Activated T-helper 1 cell treated with anti-CD3 and anti-CD28 coated beads, Interleukin-12 subunit alpha, Interleukin-12 subunit beta, Interleukin-2, Interleukin-4 antibody, amounts not matched to agents 30 ng/mL and 10 ng/mL and 1 ng/mL, durations not matched to agents 14 hours and 24 hours and 36 hours (primary cell): ENCODE measurements at regions not wholly inside any gene's neighbourhood (a gene's known extent, or its start where the extent isn't known, plus 50 kb on each side); places are given as distances from the start of the nearest gene placed in this dataset.

ENCODE experiments used
- DNase-seq: peaks from one replicate; pipeline ENCODE4 v3.0.0; 2021; ENCODE audit warnings: low spot score
- H3K27ac Mint-ChIP-seq: one replicate; pipeline ENCODE4 v1.8.0; 2021; ENCODE audit warnings: mild to moderate bottlenecking, mixed read lengths
- H3K27me3 Mint-ChIP-seq: one replicate; pipeline ENCODE4 v1.8.0; 2022; ENCODE audit warnings: mild to moderate bottlenecking, moderate library complexity, mixed read lengths; ENCODE audit not compliant: insufficient read depth
- H3K36me3 Mint-ChIP-seq: one replicate; pipeline ENCODE4 v1.8.0; 2021; ENCODE audit warnings: low read depth, mixed read lengths
- H3K4me1 Mint-ChIP-seq: one replicate; pipeline ENCODE4 v1.8.0; 2021; ENCODE audit warnings: low read depth, mixed read lengths
- H3K4me3 Mint-ChIP-seq: one replicate; pipeline ENCODE4 v1.8.0; 2021; ENCODE audit warnings: mild to moderate bottlenecking, moderate library complexity, mixed read lengths
- H3K9me3 Mint-ChIP-seq: one replicate; pipeline ENCODE4 v1.8.0; 2021; ENCODE audit warnings: mixed read lengths
- intact Hi-C: fragments of 100-400 bp; cut with micrococcal nuclease; formaldehyde crosslinking; loops from one replicate; pipeline ENCODE4 v1.15.1; 2024

DNA sequence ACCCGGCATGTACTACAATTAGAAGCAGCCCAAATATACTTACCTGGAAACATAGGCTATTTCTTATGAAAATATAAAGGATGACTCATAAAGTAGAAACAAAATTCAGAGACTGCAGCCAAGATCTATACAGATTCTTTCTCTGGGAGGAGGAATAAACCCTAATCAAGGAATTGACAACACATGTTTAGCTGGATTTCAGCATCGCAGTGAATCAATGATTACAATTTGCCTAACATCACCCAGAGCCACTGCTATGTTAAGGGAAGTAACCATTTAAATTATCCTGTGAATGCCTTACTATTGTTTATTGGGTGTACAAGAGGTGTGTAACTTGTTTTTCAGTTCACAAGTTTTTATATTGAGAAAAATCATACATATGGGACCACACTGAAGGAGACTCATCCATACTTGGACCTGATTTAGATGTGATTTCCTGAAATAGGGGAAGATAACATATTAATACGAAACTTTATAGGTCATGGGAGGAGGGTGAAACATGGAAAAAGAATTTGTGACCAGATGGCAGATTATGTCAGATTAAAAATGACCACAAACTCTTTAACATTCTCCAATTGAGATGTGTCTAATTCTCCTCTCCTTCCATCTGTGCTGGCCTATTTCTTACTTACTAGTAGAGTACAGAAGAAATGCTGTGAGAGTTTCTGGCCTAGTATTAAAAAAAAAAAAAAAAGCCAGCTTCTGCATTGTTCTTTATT lies 1168.4 kb downstream of the SLITRK1 start:
- no peak overlapping the region for H3K4me3 Mint-ChIP-seq
- H3K27ac Mint-ChIP-seq, result no peak overlapping the region
- intact Hi-C loops, result no loop called here
- H3K36me3 Mint-ChIP-seq, result no peaks in the 10 kb centered on the region
- H3K9me3 Mint-ChIP-seq, result no peaks in the 10 kb centered on the region
- DNase-seq, result no peak
- H3K4me1 Mint-ChIP-seq, result no peaks in the 10 kb centered on the region
- H3K27me3 Mint-ChIP-seq, result no peaks in the 10 kb centered on the region

DNA sequence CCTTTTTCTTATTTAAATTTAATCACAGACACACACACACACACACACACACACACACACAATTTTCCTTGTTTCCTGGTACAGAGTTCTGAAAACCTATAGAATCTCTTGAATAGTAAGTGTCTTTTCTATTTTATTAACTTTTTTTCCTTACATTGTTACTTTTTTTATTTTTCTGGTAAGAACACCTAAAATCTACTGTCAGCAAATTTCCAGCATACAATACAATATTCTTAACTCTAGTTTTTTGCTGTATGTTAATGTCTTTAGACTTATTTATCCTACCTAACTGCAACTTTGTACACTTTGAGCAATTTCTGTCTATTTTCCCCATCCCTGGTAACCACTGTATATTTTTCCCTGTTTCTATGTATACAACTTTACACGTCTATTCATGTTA lies 1179.8 kb downstream of the SLITRK1 start:
- no peak for DNase-seq
- intact Hi-C loops, result no loop called here
- no peaks in the 10 kb centered on the region for H3K4me1 Mint-ChIP-seq
- H3K27me3 Mint-ChIP-seq, result peaks cover 2% of the 10 kb centered on the region
- H3K27ac Mint-ChIP-seq, result no peak overlapping the region
- H3K36me3 Mint-ChIP-seq, result no peaks in the 10 kb centered on the region
- no peak overlapping the region for H3K4me3 Mint-ChIP-seq
- H3K9me3 Mint-ChIP-seq, result no peaks in the 10 kb centered on the region

DNA sequence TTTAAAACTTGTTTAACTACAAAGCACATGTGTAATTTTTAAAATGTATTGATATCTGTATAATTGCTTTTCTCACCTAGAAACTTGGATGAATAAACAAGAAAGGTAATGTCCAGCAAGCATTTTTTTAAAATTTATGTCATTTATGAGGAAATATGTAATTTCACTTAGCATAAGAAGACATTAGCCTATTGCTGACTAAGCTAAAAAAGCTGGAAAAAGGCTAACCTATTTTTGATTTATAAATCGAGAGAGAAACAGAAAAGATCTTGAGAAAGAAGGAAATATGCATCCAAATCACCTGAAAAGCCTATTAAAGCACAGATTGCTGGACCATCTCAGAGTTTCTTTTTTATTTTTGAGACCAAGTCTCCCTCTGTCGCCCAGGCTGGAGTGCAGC lies 1181.3 kb downstream of the SLITRK1 start:
- no peaks in the 10 kb centered on the region for H3K36me3 Mint-ChIP-seq
- intact Hi-C loops, result no loop called here
- no peak overlapping the region for H3K27ac Mint-ChIP-seq
- no peak for DNase-seq
- no peaks in the 10 kb centered on the region for H3K9me3 Mint-ChIP-seq
- H3K4me1 Mint-ChIP-seq, result no peaks in the 10 kb centered on the region
- no peak overlapping the region for H3K4me3 Mint-ChIP-seq
- peaks cover 2% of the 10 kb centered on the region for H3K27me3 Mint-ChIP-seq

DNA sequence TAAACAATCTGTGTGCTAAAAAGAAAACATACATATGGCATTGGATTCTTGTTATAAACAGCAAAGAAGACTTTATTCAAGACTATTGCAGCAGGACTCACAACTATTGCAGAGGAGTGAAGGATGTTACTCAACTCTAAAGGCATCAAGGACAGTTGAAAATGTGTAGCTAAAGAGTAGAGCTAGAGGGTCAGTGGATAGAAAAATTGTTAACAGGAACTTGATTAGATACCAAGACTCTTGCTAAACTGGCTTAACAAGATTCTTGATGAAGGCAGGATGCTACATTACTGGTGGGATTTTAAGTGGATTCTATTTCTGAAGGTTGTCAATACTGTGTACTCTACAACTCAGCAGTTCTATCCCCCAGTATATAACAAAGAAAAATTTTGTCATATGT lies 1183.3 kb downstream of the SLITRK1 start:
- Mint-ChIP-seq H3K9me3 (no peaks in the 10 kb centered on the region), H3K27me3 (peaks cover 2% of the 10 kb centered on the region)
- intact Hi-C loops, result no loop called here

DNA sequence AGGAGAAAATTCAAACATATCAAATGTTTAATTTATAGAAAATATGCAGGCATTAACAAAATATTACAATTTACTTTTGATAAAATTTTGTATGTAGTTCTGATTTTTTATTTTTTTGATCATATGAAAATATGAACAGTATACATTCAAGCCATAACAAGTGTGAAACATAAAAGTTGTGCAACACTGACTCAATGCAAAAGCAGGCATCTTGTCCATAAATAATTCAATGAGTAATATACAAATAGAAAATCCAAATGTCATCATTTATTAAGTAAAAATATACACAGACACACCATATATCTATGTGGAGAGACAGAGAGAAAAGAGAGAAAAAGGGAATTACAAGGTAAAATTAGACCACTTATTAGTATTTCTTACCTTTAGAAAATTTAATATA lies 1183.9 kb downstream of the SLITRK1 start:
- Mint-ChIP-seq H3K4me3 (no peak overlapping the region), H3K4me1 (no peaks in the 10 kb centered on the region), H3K27ac (no peak overlapping the region), H3K27me3 (peaks cover 2% of the 10 kb centered on the region), H3K36me3 (no peaks in the 10 kb centered on the region), H3K9me3 (no peaks in the 10 kb centered on the region)
- intact Hi-C loops, result no loop called here
- no peak for DNase-seq

More for the DNA sequence above, 1183.3 kb downstream of the SLITRK1 start:
- H3K4me1 Mint-ChIP-seq, result no peaks in the 10 kb centered on the region
- no peak overlapping the region for H3K27ac Mint-ChIP-seq
- DNase-seq, result no peak
- H3K4me3 Mint-ChIP-seq, result no peak overlapping the region
- H3K36me3 Mint-ChIP-seq, result no peaks in the 10 kb centered on the region

DNA sequence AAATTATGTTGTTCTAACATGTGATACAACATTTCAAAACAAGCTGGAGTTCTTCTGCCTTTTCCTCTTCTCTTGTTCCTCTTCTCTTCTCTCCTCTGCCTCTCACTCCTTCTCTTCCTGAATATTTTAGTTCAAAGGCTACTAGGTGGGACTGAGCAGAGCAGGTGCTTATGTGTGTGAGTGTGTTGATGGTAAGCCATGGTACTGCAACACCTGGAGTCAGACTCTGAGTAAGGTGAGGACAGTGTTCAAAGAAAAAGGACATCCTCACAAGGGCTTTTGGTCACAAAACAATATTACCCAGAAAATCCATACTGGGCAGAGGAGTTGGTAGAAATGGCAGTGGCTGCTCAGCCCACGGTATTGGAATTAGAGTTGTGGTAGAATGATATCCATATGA lies 1188.7 kb downstream of the SLITRK1 start:
- intact Hi-C loops, result no loop called here
- no peak for DNase-seq
- Mint-ChIP-seq H3K9me3 (no peaks in the 10 kb centered on the region), H3K27ac (no peak overlapping the region), H3K27me3 (no peaks in the 10 kb centered on the region), H3K4me3 (no peak overlapping the region), H3K4me1 (peaks cover 10% of the 10 kb centered on the region), H3K36me3 (no peaks in the 10 kb centered on the region)

DNA sequence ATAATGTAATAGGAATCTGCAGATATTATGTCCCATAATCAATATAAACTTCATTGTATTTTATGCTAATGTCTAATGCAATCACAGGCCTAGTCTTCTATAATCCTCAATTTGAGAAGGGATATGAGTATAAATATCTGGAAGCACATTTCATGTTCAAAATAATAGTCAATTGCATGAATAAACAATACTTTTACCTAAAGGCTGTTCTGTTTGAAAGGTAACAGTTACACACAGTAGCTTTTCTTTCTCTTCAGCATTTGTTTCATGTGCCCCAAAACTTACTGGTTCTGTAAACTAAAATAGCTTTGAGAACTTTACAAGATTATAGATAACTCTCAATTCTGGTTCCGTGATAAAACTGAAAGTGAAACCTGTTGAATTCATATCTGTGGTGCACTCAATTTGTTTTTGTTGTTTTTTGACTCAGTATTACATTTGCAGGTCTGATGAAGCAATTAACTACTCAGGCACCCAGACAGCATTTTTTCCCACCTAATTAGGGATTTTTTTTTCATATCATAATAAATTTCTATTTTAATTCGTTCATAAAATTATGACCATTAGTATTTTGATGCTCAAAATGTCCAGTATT lies 1193.8 kb downstream of the SLITRK1 start:
- peak overlapping the region; percentile 43 for H3K4me3 Mint-ChIP-seq
- peaks cover 17% of the 10 kb centered on the region for H3K4me1 Mint-ChIP-seq
- no peaks in the 10 kb centered on the region for H3K36me3 Mint-ChIP-seq
- H3K9me3 Mint-ChIP-seq, result no peaks in the 10 kb centered on the region
- intact Hi-C loops, result no loop called here
- no peaks in the 10 kb centered on the region for H3K27me3 Mint-ChIP-seq
- no peak for DNase-seq
- no peak overlapping the region for H3K27ac Mint-ChIP-seq

DNA sequence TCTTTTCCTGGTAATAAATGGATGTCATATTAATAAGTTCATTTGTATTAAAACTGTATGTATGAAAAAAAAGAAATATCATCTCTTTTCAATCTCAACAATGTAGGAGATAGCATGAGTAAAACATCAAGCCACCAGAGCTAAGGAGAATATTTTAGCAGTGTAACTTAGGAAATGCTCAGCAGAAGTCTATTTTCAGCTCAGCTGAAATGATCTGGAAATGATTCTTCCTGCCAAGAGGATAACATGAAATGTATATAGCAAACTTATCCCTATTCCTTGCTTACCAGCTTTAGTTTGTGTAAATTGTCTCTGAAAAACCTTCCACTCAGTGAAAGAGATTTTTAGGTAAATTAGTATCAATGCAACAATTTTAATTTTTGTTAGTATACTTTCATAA lies 1194.4 kb downstream of the SLITRK1 start:
- H3K4me3 Mint-ChIP-seq, result peak overlapping the region; percentile 40
- H3K27ac Mint-ChIP-seq, result no peak overlapping the region
- DNase-seq, result no peak
- H3K27me3 Mint-ChIP-seq, result no peaks in the 10 kb centered on the region
- intact Hi-C loops, result no loop called here
- H3K9me3 Mint-ChIP-seq, result no peaks in the 10 kb centered on the region
- H3K36me3 Mint-ChIP-seq, result no peaks in the 10 kb centered on the region
- H3K4me1 Mint-ChIP-seq, result peaks cover 17% of the 10 kb centered on the region

GRCh38 chr13:82681535-82681934 lies 1200.7 kb downstream of the SLITRK1 start:
- Mint-ChIP-seq H3K36me3 (no peaks in the 10 kb centered on the region), H3K9me3 (peaks cover 3% of the 10 kb centered on the region), H3K4me3 (no peak overlapping the region), H3K27ac (no peak overlapping the region), H3K4me1 (no peaks in the 10 kb centered on the region), H3K27me3 (no peaks in the 10 kb centered on the region)
- intact Hi-C loops, result no loop called here
- DNase-seq, result no peak

DNA sequence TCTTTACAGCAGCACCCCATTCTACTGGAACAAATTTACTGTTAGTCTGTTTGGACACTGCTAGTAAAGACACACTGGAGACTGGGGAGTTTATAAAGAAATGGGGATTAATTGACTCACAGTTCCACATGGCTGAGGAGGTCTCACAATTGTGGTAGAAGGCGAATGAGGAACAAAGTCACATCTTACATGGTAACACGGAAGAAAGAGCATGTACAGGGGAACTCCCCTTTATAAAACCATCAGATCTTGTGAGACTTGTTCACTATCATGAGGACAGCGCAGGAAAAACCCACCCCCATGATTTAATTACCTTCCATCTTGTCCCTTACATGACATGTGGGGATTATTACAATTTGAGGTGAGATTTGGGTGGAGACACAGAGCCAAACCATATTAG lies 1204.2 kb downstream of the SLITRK1 start:
- peaks cover 3% of the 10 kb centered on the region for H3K9me3 Mint-ChIP-seq
- DNase-seq, result no peak
- no peak overlapping the region for H3K4me3 Mint-ChIP-seq
- H3K36me3 Mint-ChIP-seq, result no peaks in the 10 kb centered on the region
- intact Hi-C loops, result no loop called here
- H3K27ac Mint-ChIP-seq, result no peak overlapping the region
- no peaks in the 10 kb centered on the region for H3K27me3 Mint-ChIP-seq
- no peaks in the 10 kb centered on the region for H3K4me1 Mint-ChIP-seq

DNA sequence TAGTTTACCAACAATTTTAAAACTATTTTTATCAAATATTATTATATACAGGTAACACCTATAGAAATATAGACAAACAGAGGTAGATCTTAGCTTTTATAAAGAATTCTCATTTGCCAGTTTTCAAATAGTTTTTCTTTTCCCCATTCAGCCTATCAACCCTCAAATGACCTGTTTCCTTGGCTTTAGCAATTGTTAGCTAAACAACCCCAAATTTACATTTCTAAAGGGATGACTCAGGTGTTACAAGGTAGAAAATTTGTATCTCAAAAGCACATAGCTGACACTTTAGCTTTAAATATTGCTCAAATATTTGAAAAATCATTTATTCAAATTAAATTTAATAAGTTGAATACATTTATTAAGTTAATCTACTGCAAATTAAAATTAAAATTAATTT lies 1207.2 kb downstream of the SLITRK1 start:
- Mint-ChIP-seq H3K36me3 (no peaks in the 10 kb centered on the region), H3K4me3 (no peak overlapping the region), H3K27me3 (no peaks in the 10 kb centered on the region), H3K9me3 (no peaks in the 10 kb centered on the region), H3K4me1 (no peaks in the 10 kb centered on the region), H3K27ac (no peak overlapping the region)
- intact Hi-C loops, result no loop called here
- no peak for DNase-seq

DNA sequence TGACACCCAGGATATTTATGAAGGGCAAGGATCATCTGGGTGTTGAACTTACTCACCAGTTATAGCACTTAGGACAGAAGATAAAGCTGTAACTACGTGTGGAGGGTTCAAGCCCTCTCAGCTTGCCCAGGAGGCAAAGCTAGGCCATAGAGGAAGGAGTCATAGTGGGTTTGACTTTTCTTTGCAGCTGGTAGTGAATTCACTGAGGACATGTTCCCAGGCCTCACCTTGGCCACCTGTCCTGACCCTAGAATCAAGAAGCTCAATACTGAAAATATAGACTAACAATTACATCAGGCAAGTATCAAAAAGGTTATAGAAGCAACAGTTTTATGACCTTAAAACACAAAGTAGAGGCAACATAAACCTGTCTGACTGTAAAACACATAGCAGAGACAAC lies 1207.7 kb downstream of the SLITRK1 start:
- Mint-ChIP-seq H3K27me3 (no peaks in the 10 kb centered on the region), H3K27ac (no peak overlapping the region), H3K4me3 (no peak overlapping the region), H3K4me1 (no peaks in the 10 kb centered on the region), H3K9me3 (no peaks in the 10 kb centered on the region), H3K36me3 (no peaks in the 10 kb centered on the region)
- DNase-seq, result no peak
- intact Hi-C loops, result no loop called here

- Mint-ChIP-seq H3K9me3 (no peaks in the 10 kb centered on the region), H3K36me3 (no peaks in the 10 kb centered on the region), H3K27ac (no peak overlapping the region), H3K27me3 (no peaks in the 10 kb centered on the region), H3K4me1 (no peaks in the 10 kb centered on the region), H3K4me3 (no peak overlapping the region)
- intact Hi-C loops, result no loop called here
- DNase-seq, result no peak
These were observed 1210.0 kb downstream of the SLITRK1 start for GRCh38 chr13:82672248-82672647.

GRCh38 chr13:82664183-82664582 lies 1218.1 kb downstream of the SLITRK1 start:
- no peaks in the 10 kb centered on the region for H3K9me3 Mint-ChIP-seq
- H3K4me3 Mint-ChIP-seq, result no peak overlapping the region
- DNase-seq, result no peak
- no peaks in the 10 kb centered on the region for H3K36me3 Mint-ChIP-seq
- H3K4me1 Mint-ChIP-seq, result no peaks in the 10 kb centered on the region
- intact Hi-C loops, result no loop called here
- H3K27me3 Mint-ChIP-seq, result no peaks in the 10 kb centered on the region
- H3K27ac Mint-ChIP-seq, result no peak overlapping the region
